ENCODE measurements at regions not wholly inside any gene's neighbourhood (a gene's known extent, or its start where the extent isn't known, plus 50 kb on each side); places are given as distances from the start of the nearest gene placed in this dataset.
"Not testable (repeated sequence)": the region's sequence is repeated elsewhere in the genome, so short reads cannot be mapped to it uniquely, and the experiment has no call there.

GRCh38 chr5:53262348-53262970 lies 152.9 kb upstream of the MOCS2 start:
- Histone ChIP-seq H3K27ac (no peak overlapping the region), H3K4me3 (no peak overlapping the region)
- no peak for DNase-seq (ENCODE audit: low spot score)
- no peak for TF ChIP-seq CTCF (IDR thresholded peaks at IDR 0.05)

GRCh38 chr5:53263151-53263550 lies 153.6 kb upstream of the MOCS2 start:
- TF ChIP-seq CTCF (IDR thresholded peaks at IDR 0.05), result no peak
- no peak overlapping the region for H3K27ac ChIP-seq

GRCh38 chr5:53265043-53265442 lies 155.5 kb upstream of the MOCS2 start:
- no peak overlapping the region for H3K4me3 ChIP-seq

More at GRCh38 chr5:53263151-53263550, 153.6 kb upstream of the MOCS2 start:
- DNase-seq (ENCODE audit: low spot score), result no peak
- H3K4me3 ChIP-seq, result no peak overlapping the region

GRCh38 chr5:53268241-53268640 lies 158.7 kb upstream of the MOCS2 start:
- H3K4me3 ChIP-seq; DNase-seq (ENCODE audit: low spot score); H3K27ac ChIP-seq: not testable (repeated sequence)

More at GRCh38 chr5:53265043-53265442, 155.5 kb upstream of the MOCS2 start:
- no peak for DNase-seq (ENCODE audit: low spot score)
- no peak for TF ChIP-seq CTCF (IDR thresholded peaks at IDR 0.05)
- no peak overlapping the region for H3K27ac ChIP-seq

GRCh38 chr5:53275666-53276065 lies 166.1 kb upstream of the MOCS2 start:
- TF ChIP-seq CTCF (IDR thresholded peaks at IDR 0.05), result no peak
- no peak for DNase-seq (ENCODE audit: low spot score)
- Histone ChIP-seq H3K27ac (no peak overlapping the region), H3K4me3 (no peak overlapping the region)

GRCh38 chr5:53276825-53277224 lies 167.3 kb upstream of the MOCS2 start:
- no peak for DNase-seq (ENCODE audit: low spot score)
- no peak overlapping the region for H3K4me3 ChIP-seq
- no peak for TF ChIP-seq CTCF (IDR thresholded peaks at IDR 0.05)
- H3K27ac ChIP-seq, result no peak overlapping the region

- no peak for TF ChIP-seq CTCF (IDR thresholded peaks at IDR 0.05)
- Histone ChIP-seq H3K27ac (no peak overlapping the region), H3K4me3 (no peak overlapping the region)
- no peak for DNase-seq (ENCODE audit: low spot score)
These were observed 167.9 kb upstream of the MOCS2 start for GRCh38 chr5:53277491-53277890.
